ENCODE measurements at regions not wholly inside any gene's neighbourhood (a gene's known extent, or its start where the extent isn't known, plus 50 kb on each side); places are given as distances from the start of the nearest gene placed in this dataset.

- no peak for DNase-seq
Observed at GRCh38 chr12:92297405-92297804, 151.8 kb upstream of the BTG1 start.

GRCh38 chr12:92295523-92295922 lies 149.9 kb upstream of the BTG1 start:
- DNase-seq: no peak

- no peak for DNase-seq
Observed at GRCh38 chr12:92294676-92295440, 149.2 kb upstream of the BTG1 start.

GRCh38 chr12:92292016-92292415 lies 146.4 kb upstream of the BTG1 start:
- DNase-seq: no peak

GRCh38 chr12:92290886-92291285 lies 145.2 kb upstream of the BTG1 start:
- no peak for DNase-seq

GRCh38 chr12:92290350-92290695 lies 144.7 kb upstream of the BTG1 start:
- DNase-seq: no peak

- DNase-seq: no peak
Observed at GRCh38 chr12:92289629-92290349, 144.1 kb upstream of the BTG1 start.

GRCh38 chr12:92288561-92288960 lies 142.9 kb upstream of the BTG1 start:
- no peak for DNase-seq

- DNase-seq: no peak
Observed at GRCh38 chr12:92278378-92278828, 132.8 kb upstream of the BTG1 start.

GRCh38 chr12:92277795-92278194 lies 132.1 kb upstream of the BTG1 start:
- DNase-seq: no peak

- DNase-seq: no peak
Observed at GRCh38 chr12:92276276-92276675, 130.6 kb upstream of the BTG1 start.

GRCh38 chr12:92275443-92276154 lies 130.0 kb upstream of the BTG1 start:
- DNase-seq: no peak

GRCh38 chr12:92273076-92273475 lies 127.4 kb upstream of the BTG1 start:
- DNase-seq: no peak

- DNase-seq: no peak
Observed at GRCh38 chr12:92272061-92272964, 126.7 kb upstream of the BTG1 start.

- no peak for DNase-seq
Observed at GRCh38 chr12:92271341-92271740, 125.7 kb upstream of the BTG1 start.

GRCh38 chr12:92270521-92270920 lies 124.9 kb upstream of the BTG1 start:
- DNase-seq: no peak

- no peak for DNase-seq
Observed at GRCh38 chr12:92268946-92269345, 123.3 kb upstream of the BTG1 start.

GRCh38 chr12:92261692-92262091 lies 116.0 kb upstream of the BTG1 start:
- no peak for DNase-seq

GRCh38 chr12:92261071-92261470 lies 115.4 kb upstream of the BTG1 start:
- DNase-seq: no peak

- no peak for DNase-seq
Observed at GRCh38 chr12:92259696-92260251, 114.1 kb upstream of the BTG1 start.

- DNase-seq: no peak
Observed at GRCh38 chr12:92259291-92259690, 113.6 kb upstream of the BTG1 start.

- DNase-seq: no peak
Observed at GRCh38 chr12:92257261-92257660, 111.6 kb upstream of the BTG1 start.
